NT2/D1 (cell line): ENCODE measurements at regions not wholly inside any gene's neighbourhood (a gene's known extent, or its start where the extent isn't known, plus 50 kb on each side); places are given as distances from the start of the nearest gene placed in this dataset.

Experiments used
- SUZ12 ChIP-seq: IDR thresholded peaks from 2 replicates; pipeline ENCODE4 v1.6.1; 2011; ENCODE audit not compliant: insufficient read length, insufficient read depth; ENCODE audit errors: extremely low read depth
- YY1 ChIP-seq: IDR thresholded peaks from 2 replicates; pipeline ENCODE4 v1.6.1; 2011; ENCODE audit not compliant: insufficient read length, insufficient read depth
- ZNF274 ChIP-seq: IDR thresholded peaks from 2 replicates; pipeline ENCODE4 v1.6.1; 2011; ENCODE audit warnings: mild to moderate bottlenecking, low read depth, low read length

- TF ChIP-seq ZNF274 = no peak
- TF ChIP-seq YY1 = no peak
- TF ChIP-seq SUZ12 = no peak
Measured at GRCh38 chr6:121759370-121759769, 323.9 kb downstream of the GJA1 start.
